GM18858 (cell line): ENCODE measurements at regions not wholly inside any gene's neighbourhood (a gene's known extent, or its start where the extent isn't known, plus 50 kb on each side); places are given as distances from the start of the nearest gene placed in this dataset.

ENCODE experiments used
- ATAC-seq: cut with Tn5 transposase; IDR thresholded peaks from one replicate; pipeline ENCODE4 v1.9.1; 2021; ENCODE audit not compliant: unreplicated experiment

GRCh38 chr6:130314271-130314670, 51.5 kb upstream of the TMEM200A start:
- ATAC-seq: peak; percentile 80

GRCh38 chr6:130313206-130313605, 52.6 kb upstream of the TMEM200A start:
- ATAC-seq: no peak

GRCh38 chr6:130309028-130309427, 56.8 kb upstream of the TMEM200A start:
- ATAC-seq: no peak

GRCh38 chr6:130307752-130308361, 58.0 kb upstream of the TMEM200A start:
- ATAC-seq: no peak

GRCh38 chr6:130306377-130306776, 59.4 kb upstream of the TMEM200A start:
- no peak for ATAC-seq

- ATAC-seq: no peak
Measured at GRCh38 chr6:130303431-130303830, 62.4 kb upstream of the TMEM200A start.

GRCh38 chr6:130298258-130298657, 67.6 kb upstream of the TMEM200A start:
- no peak for ATAC-seq

- ATAC-seq: no peak
Measured at GRCh38 chr6:130296854-130297253, 69.0 kb upstream of the TMEM200A start.

GRCh38 chr6:130293800-130294199, 71.0 kb upstream of the SAMD3 start:
- ATAC-seq: no peak

- no peak for ATAC-seq
Measured at GRCh38 chr6:130288065-130288464, 65.3 kb upstream of the SAMD3 start.

- ATAC-seq: no peak
Measured at GRCh38 chr6:130282234-130282995, 59.7 kb upstream of the SAMD3 start.

GRCh38 chr6:130276507-130276906, 53.8 kb upstream of the SAMD3 start:
- ATAC-seq: no peak

- ATAC-seq: no peak
Measured at GRCh38 chr6:130274007-130274406, 51.3 kb upstream of the SAMD3 start.
